Esophagus muscularis mucosa (tissue), 4 donors: ENCODE measurements at regions not wholly inside any gene's neighbourhood (a gene's known extent, or its start where the extent isn't known, plus 50 kb on each side); places are given as distances from the start of the nearest gene placed in this dataset.
"Not testable (repeated sequence)": the region's sequence is repeated elsewhere in the genome, so short reads cannot be mapped to it uniquely, and the experiment has no call there.

Experiments
- DNase-seq: peaks from one replicate; pipeline ENCODE4 v3.0.0-alpha.2; 2017; ENCODE audit errors: extremely low spot score
- H3K27ac ChIP-seq, 4 donors: fragments of 200-600 bp; sonication (generic); replicated peaks in 1 of 4; 1 replicate in 3 of 4; 2 replicates in 1 of 4; pipeline ENCODE4 v1.5.1; 2016 to 2019; ENCODE audit warnings: mild to moderate bottlenecking in 1 of 4
- H3K27me3 ChIP-seq, 4 donors: fragments of 200-600 bp; sonication (generic); one replicate each; pipeline versions ENCODE4 v1.5.1 to v1.6.0; 2016 to 2019
- H3K36me3 ChIP-seq, 4 donors: fragments of 200-600 bp; sonication (generic); one replicate each; pipeline ENCODE4 v1.5.1; 2016 to 2019
- H3K4me1 ChIP-seq, 4 donors: fragments of 200-600 bp; sonication (generic); one replicate each; pipeline ENCODE4 v1.5.1; 2016 to 2019
- H3K4me3 ChIP-seq, 4 donors: fragments of 200-600 bp; sonication (generic); 1 replicate in 2 of 4; 2 replicates in 2 of 4; pipeline ENCODE4 v1.5.1; 2016 to 2019; ENCODE audit warnings: mild to moderate bottlenecking in 4 of 4, moderate library complexity in 1 of 4
- H3K9me3 ChIP-seq, 4 donors: fragments of 200-600 bp; sonication (generic); 1 replicate in 3 of 4; 2 replicates in 1 of 4; pipeline ENCODE4 v1.5.1; 2016 to 2019
- CTCF ChIP-seq, 3 experiments: fragments of 200-600 bp in 2 of 3; fragments of 450-650 bp in 1 of 3; sonication (generic) in 2 of 3; IDR thresholded peaks; one replicate each; pipeline ENCODE4 v1.5.1; 2017 to 2019; ENCODE audit warnings: antibody characterized with exemption in 3 of 3, mild to moderate bottlenecking in 2 of 3, moderate library complexity in 1 of 3
- EP300 ChIP-seq: sonication (generic); formaldehyde crosslinking; IDR thresholded peaks from one replicate; pipeline ENCODE4 v1.6.1; 2017; ENCODE audit warnings: antibody characterized with exemption
- POLR2A ChIP-seq: fragments of 450-650 bp; IDR thresholded peaks from one replicate; pipeline ENCODE4 v1.6.1; 2017; ENCODE audit warnings: antibody characterized with exemption, moderate library complexity, mild to moderate bottlenecking, low read depth
- POLR2AphosphoS5 ChIP-seq, 2 donors: sonication (generic); formaldehyde crosslinking; IDR thresholded peaks; one replicate each; pipeline ENCODE4 v1.6.1; 2017; ENCODE audit warnings: antibody characterized with exemption in 2 of 2
- WGBS: methylation state at CpG from one replicate; pipeline ENCODE4 v1.1.5; 2018; 5-methylcytosine and 5-hydroxymethylcytosine counted together
- intact Hi-C: fragments of 100-400 bp; cut with DNase I; formaldehyde crosslinking; loops from one replicate; pipeline ENCODE4 v1.15.1; 2023

GRCh38 chr1:221965252-221965651 is 223.4 kb upstream of the DUSP10 start:
- no peak for DNase-seq
- Histone ChIP-seq H3K27ac (no peak overlapping the region), H3K4me1 (no peaks in the 10 kb centered on the region), H3K27me3 (no peaks in the 10 kb centered on the region), H3K4me3 (no peak overlapping the region), H3K36me3 (no peaks in the 10 kb centered on the region), H3K9me3 (no peaks in the 10 kb centered on the region)
- no peak for TF ChIP-seq CTCF (IDR thresholded peaks at IDR 0.05)
- TF ChIP-seq POLR2A: no peak
- TF ChIP-seq EP300: no peak
- TF ChIP-seq POLR2AphosphoS5 (IDR thresholded peaks at IDR 0.05): no peak
- WGBS: 97% methylated on average over 3 of the region's 3 CpGs
- intact Hi-C loops: no loop called here

- 77% methylated on average over 1 of the region's 1 CpG for WGBS
- Histone ChIP-seq H3K27me3 (no peaks in the 10 kb centered on the region), H3K4me1 (no peaks in the 10 kb centered on the region), H3K36me3 (no peaks in the 10 kb centered on the region), H3K4me3 (no peak overlapping the region), H3K27ac (no peak overlapping the region), H3K9me3 (no peaks in the 10 kb centered on the region)
- TF ChIP-seq EP300 (no peak), POLR2A (no peak), CTCF (IDR thresholded peaks at IDR 0.05) (no peak)
- DNase-seq: no peak
- intact Hi-C loops: no loop called here
Measured at GRCh38 chr1:221963742-221964141, 221.9 kb upstream of the DUSP10 start.

- 96% methylated on average over 4 of the region's 4 CpGs for WGBS
- TF ChIP-seq EP300 (no peak), POLR2AphosphoS5 (IDR thresholded peaks at IDR 0.05) (no peak), CTCF (IDR thresholded peaks at IDR 0.05) (no peak), POLR2A (no peak)
- DNase-seq: no peak
- H3K4me1 ChIP-seq: no peaks in the 10 kb centered on the region
- no peak overlapping the region for H3K4me3 ChIP-seq
- H3K27ac ChIP-seq: no peak overlapping the region
- H3K36me3 ChIP-seq: no peaks in the 10 kb centered on the region
- intact Hi-C loops: no loop called here
- no peaks in the 10 kb centered on the region for H3K9me3 ChIP-seq
- no peaks in the 10 kb centered on the region for H3K27me3 ChIP-seq
Measured at GRCh38 chr1:221962385-221962784, 220.5 kb upstream of the DUSP10 start.

- H3K27ac ChIP-seq: no peak overlapping the region
- no peak for DNase-seq
- no peak for TF ChIP-seq EP300
- TF ChIP-seq POLR2AphosphoS5 (IDR thresholded peaks at IDR 0.05): no peak
- no peak for TF ChIP-seq CTCF (IDR thresholded peaks at IDR 0.05)
- no peak for TF ChIP-seq POLR2A
- no peaks in the 10 kb centered on the region for H3K4me1 ChIP-seq
- H3K27me3 ChIP-seq: no peaks in the 10 kb centered on the region
- intact Hi-C loops: no loop called here
- WGBS: 73% methylated on average over 5 of the region's 5 CpGs
- no peaks in the 10 kb centered on the region for H3K9me3 ChIP-seq
- no peaks in the 10 kb centered on the region for H3K36me3 ChIP-seq
- H3K4me3 ChIP-seq: no peak overlapping the region
Measured at GRCh38 chr1:221961532-221962292, 219.8 kb upstream of the DUSP10 start.

- H3K9me3 ChIP-seq, H3K36me3 ChIP-seq, H3K4me1 ChIP-seq, H3K27ac ChIP-seq, intact Hi-C loops, H3K4me3 ChIP-seq, DNase-seq, H3K27me3 ChIP-seq: not testable (repeated sequence)
- WGBS: 86% methylated on average over 2 of the region's 2 CpGs
Measured at GRCh38 chr1:221958161-221958562, 216.3 kb upstream of the DUSP10 start.

GRCh38 chr1:221957350-221957749 is 215.5 kb upstream of the DUSP10 start:
- H3K4me3 ChIP-seq, DNase-seq, H3K27me3 ChIP-seq, intact Hi-C loops, H3K27ac ChIP-seq, H3K36me3 ChIP-seq, H3K9me3 ChIP-seq, H3K4me1 ChIP-seq: not testable (repeated sequence)
- 98% methylated on average over 3 of the region's 3 CpGs for WGBS
